Thymus (tissue), 11 donors: ENCODE measurements at regions not wholly inside any gene's neighbourhood (a gene's known extent, or its start where the extent isn't known, plus 50 kb on each side); places are given as distances from the start of the nearest gene placed in this dataset.

Experiments used
- DNase-seq, 9 donors: peaks; one replicate each; pipeline ENCODE4 v3.0.0-alpha.2; 2013; ENCODE audit warnings: low spot score in 9 of 9, low read depth in 6 of 9, missing footprints in 1 of 9
- H3K27ac ChIP-seq, 2 donors: one replicate each; pipeline ENCODE4 v1.5.1; 2013; ENCODE audit warnings: control low read depth in 1 of 2, low read depth in 1 of 2, low read length in 1 of 2, mild to moderate bottlenecking in 1 of 2, moderate library complexity in 1 of 2
- H3K27me3 ChIP-seq, 2 donors: one replicate each; pipeline ENCODE4 v1.5.1; 2013; ENCODE audit warnings: low read length in 1 of 2; ENCODE audit not compliant: control insufficient read depth in 2 of 2, insufficient read depth in 1 of 2
- H3K36me3 ChIP-seq, 2 donors: one replicate each; pipeline ENCODE4 v1.5.1; 2013; ENCODE audit warnings: low read length in 1 of 2, mild to moderate bottlenecking in 1 of 2, moderate library complexity in 1 of 2; ENCODE audit not compliant: control insufficient read depth in 2 of 2, insufficient read depth in 2 of 2
- H3K4me1 ChIP-seq, 2 donors: one replicate each; pipeline ENCODE4 v1.5.1; 2013; ENCODE audit warnings: low read length in 2 of 2; ENCODE audit not compliant: control insufficient read depth in 2 of 2, insufficient read depth in 2 of 2
- H3K4me3 ChIP-seq, 2 donors: one replicate each; pipeline ENCODE4 v1.5.1; 2013; ENCODE audit warnings: low read length in 2 of 2, control low read depth in 1 of 2, mild to moderate bottlenecking in 1 of 2
- H3K9me3 ChIP-seq, 2 donors: one replicate each; pipeline ENCODE4 v1.5.1; 2013; ENCODE audit warnings: low read length in 1 of 2, mild to moderate bottlenecking in 1 of 2; ENCODE audit not compliant: control insufficient read depth in 2 of 2, insufficient read depth in 1 of 2
- WGBS: extraction: QIAGEN DNeasy Blood & Tissue Kit; methylation state at CpG from one replicate; pipeline ENCODE4 v1.1.7; 2013; 5-methylcytosine and 5-hydroxymethylcytosine counted together
- donor health status: healthy.

DNA sequence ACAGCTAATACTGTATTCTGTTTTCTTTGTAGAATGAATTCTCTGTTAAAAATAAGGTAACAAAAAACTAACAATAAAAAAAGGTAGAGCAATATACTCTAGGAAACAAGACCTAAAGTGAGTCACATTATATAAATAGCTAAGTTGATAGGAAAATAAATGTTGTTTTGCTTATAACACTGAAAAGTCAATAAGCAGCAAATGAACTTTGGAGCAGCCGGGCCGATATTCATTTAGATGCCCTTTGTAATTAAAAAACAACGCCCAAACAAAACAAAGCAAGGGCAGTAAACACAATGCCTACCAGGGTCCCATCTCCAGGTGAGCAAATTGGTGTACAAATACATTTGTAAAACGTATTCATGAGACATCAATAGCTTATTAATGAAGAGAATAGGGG is 227.6 kb upstream of the FOXN3 start:
- DNase-seq: no peak
- Histone ChIP-seq H3K4me3 (no peak overlapping the region), H3K4me1 (peaks cover 0 to 4% of the 10 kb centered on the region in 2 donors), H3K9me3 (no peaks in the 10 kb centered on the region), H3K27me3 (no peaks in the 10 kb centered on the region), H3K27ac (no peak overlapping the region), H3K36me3 (no peaks in the 10 kb centered on the region)
- WGBS: 87% methylated on average over 4 of the region's 4 CpGs

DNA sequence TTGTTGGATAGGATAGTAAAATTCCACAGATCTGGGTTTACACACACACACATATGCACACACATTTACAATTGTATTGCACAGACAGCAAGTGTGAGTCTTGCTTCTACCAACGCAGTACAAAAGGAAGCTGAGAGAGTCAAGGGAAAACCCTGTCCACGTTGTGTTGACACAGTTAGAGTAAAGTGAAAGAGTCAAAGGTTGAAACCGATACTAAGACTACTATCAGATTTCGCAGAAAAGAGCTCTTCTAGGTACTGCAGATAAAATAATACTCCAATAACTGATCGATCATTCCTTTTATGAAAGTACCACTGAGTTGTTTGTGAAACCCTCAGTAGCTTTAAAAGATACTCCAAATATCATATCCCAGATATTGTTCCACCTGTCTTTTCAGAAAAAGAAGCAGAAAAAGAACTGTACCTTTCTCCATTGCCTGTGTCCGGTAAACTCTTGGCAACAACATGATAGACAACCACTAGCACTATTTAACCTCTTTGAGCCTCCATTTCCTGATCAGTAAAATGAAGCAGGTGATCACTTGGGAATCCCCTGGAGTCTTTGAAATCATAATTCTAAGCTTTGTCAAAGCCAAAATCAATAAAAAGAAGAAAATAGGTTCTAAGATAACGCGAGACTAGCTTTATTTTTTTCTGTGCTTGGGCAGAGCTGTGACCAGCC is 224.6 kb upstream of the FOXN3 start:
- peak in 2 of 9 donors; percentile 8 to 47 for DNase-seq
- H3K27ac ChIP-seq: peak overlapping the region in 1 of 2 donors; percentile 2
- WGBS: 84% methylated on average over 8 of the region's 8 CpGs
- no peaks in the 10 kb centered on the region for H3K9me3 ChIP-seq
- no peaks in the 10 kb centered on the region for H3K36me3 ChIP-seq
- no peaks in the 10 kb centered on the region for H3K27me3 ChIP-seq
- H3K4me1 ChIP-seq: no peaks in the 10 kb centered on the region
- no peak overlapping the region for H3K4me3 ChIP-seq

DNA sequence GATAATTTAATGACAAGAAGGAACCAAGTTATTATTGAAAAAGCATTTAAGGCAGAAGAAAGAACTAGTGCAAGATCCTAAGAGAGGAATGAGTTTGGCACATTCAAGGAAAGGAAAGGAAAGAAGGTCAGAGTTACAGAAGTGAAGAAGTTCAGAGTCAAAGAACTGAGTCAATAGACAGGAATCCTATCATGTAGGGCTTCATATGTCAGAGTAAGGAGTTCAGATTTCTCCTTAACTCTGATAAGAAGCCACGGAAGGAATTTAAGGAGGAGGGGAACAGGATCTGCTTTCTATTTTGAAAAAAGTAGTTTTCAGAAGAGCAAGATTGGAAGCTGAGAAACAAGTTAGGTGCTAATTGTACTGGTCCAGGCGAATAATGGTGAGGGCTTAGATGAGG is 223.1 kb upstream of the FOXN3 start:
- 94% methylated on average over 2 of the region's 2 CpGs for WGBS
- no peaks in the 10 kb centered on the region for H3K9me3 ChIP-seq
- H3K27me3 ChIP-seq: no peaks in the 10 kb centered on the region
- no peaks in the 10 kb centered on the region for H3K36me3 ChIP-seq
- no peak overlapping the region for H3K4me3 ChIP-seq
- no peak overlapping the region for H3K27ac ChIP-seq
- no peak for DNase-seq
- no peaks in the 10 kb centered on the region for H3K4me1 ChIP-seq

DNA sequence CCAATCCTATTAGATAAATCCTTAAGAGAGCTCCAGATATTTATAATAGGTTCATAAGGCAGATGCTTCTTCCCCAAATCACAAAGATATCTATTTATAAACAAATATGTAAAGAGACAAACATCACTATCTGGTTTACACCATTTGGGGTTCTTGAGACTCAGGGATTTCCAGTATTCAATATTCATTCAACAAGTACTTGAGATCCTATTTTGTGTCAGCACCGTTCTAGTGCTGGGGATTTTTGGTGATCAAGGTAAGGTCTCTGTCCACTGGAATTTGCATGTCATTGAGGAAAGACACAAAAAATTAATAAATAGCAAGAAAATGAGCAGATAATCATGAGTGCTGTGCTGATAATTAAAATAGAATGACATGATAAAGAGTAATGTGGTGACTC is 222.7 kb upstream of the FOXN3 start:
- H3K27ac ChIP-seq: no peak overlapping the region
- no peaks in the 10 kb centered on the region for H3K9me3 ChIP-seq
- H3K36me3 ChIP-seq: no peaks in the 10 kb centered on the region
- WGBS: 99% methylated on average over 1 of the region's 1 CpG
- no peaks in the 10 kb centered on the region for H3K27me3 ChIP-seq
- DNase-seq: no peak
- H3K4me3 ChIP-seq: no peak overlapping the region
- no peaks in the 10 kb centered on the region for H3K4me1 ChIP-seq

DNA sequence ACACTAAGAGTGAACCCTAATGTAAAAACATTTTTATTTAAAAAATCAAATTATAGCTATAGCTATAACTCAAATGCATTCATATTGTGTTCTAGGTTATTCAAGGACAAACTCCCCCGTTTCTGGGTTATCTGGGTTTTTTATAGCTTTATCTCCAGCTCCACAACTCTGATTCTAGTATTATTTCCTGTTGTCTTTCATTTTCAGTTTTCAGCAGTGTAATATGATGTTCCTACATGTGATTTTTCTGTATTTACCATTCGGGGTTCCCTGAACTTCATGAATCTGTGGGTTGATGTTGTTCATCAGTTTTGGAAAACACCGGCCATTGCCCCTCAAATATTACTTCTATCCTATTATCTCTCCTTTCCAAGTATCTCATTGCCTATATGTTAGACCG is 221.9 kb upstream of the FOXN3 start:
- DNase-seq: no peak
- Histone ChIP-seq H3K9me3 (no peaks in the 10 kb centered on the region), H3K27ac (no peak overlapping the region), H3K36me3 (no peaks in the 10 kb centered on the region), H3K4me3 (no peak overlapping the region), H3K4me1 (no peaks in the 10 kb centered on the region), H3K27me3 (no peaks in the 10 kb centered on the region)
- 83% methylated on average over 4 of the region's 4 CpGs for WGBS

DNA sequence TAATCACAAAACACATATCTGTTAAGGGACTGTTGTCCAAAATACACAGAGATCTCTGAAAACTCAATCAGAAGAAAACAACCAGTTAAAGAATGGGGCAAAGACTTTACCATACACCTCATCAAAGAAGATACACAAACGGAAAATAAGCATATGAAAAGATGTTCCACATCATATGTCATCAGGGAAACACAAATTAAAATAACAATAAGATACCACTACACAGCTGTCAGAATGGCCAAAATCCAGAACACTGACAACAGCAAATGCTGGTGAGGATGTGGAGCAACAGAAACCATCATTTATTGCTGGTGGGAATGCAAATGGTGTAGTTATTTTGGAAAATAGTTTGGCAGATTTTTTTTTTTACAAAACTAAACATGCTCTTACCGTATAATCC is 220.5 kb upstream of the FOXN3 start:
- Histone ChIP-seq H3K9me3 (no peaks in the 10 kb centered on the region), H3K27ac (no peak overlapping the region), H3K4me3 (no peak overlapping the region), H3K4me1 (no peaks in the 10 kb centered on the region), H3K27me3 (no peaks in the 10 kb centered on the region), H3K36me3 (no peaks in the 10 kb centered on the region)
- DNase-seq: no peak
- WGBS: 93% methylated on average over 2 of the region's 2 CpGs

DNA sequence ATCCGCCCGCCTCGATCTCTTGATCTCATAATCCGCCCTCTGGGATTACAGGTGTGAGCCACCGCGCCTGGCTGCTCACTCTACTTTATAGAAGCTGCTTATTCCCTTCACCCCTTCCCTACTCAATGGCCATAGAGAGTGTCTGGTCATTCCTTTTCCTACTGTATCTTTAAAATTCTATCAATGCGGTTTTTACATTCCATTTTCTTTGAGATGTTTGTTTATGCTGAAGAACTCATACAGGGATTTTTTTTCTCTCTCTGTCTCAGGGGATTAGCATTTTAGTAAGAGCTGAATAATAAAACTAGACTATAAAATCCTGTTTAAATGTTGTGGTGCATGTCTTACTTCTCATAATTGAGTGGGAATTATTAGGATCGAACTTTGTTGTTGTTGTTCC is 218.6 kb upstream of the FOXN3 start:
- DNase-seq: no peak
- no peaks in the 10 kb centered on the region for H3K4me1 ChIP-seq
- 98% methylated on average over 8 of the region's 8 CpGs for WGBS
- no peak overlapping the region for H3K27ac ChIP-seq
- no peaks in the 10 kb centered on the region for H3K9me3 ChIP-seq
- H3K36me3 ChIP-seq: no peaks in the 10 kb centered on the region
- no peaks in the 10 kb centered on the region for H3K27me3 ChIP-seq
- H3K4me3 ChIP-seq: no peak overlapping the region

DNA sequence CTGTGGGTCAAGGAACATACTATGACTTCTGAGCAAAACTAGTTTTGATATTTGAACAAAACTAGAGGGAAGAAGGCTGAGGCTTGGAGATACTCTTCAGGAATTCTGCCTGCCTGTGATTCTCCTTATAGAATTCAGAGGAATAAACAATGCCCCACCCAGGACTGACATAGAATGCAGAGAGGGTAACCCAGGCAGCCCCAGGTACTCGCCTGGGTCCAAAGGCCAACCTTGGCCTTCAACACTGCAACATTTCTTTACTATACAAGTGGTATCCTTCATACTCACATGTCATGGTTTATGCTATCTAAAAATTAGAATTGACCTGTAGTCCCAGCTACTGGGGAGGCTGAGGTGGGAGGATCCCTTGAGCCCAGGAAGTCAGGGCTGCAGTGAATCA is 217.0 kb upstream of the FOXN3 start:
- no peak for DNase-seq
- WGBS: 98% methylated on average over 1 of the region's 1 CpG
- Histone ChIP-seq H3K27me3 (no peaks in the 10 kb centered on the region), H3K27ac (no peak overlapping the region), H3K4me1 (peaks cover 0 to 6% of the 10 kb centered on the region in 2 donors), H3K4me3 (no peak overlapping the region), H3K36me3 (no peaks in the 10 kb centered on the region), H3K9me3 (no peaks in the 10 kb centered on the region)

DNA sequence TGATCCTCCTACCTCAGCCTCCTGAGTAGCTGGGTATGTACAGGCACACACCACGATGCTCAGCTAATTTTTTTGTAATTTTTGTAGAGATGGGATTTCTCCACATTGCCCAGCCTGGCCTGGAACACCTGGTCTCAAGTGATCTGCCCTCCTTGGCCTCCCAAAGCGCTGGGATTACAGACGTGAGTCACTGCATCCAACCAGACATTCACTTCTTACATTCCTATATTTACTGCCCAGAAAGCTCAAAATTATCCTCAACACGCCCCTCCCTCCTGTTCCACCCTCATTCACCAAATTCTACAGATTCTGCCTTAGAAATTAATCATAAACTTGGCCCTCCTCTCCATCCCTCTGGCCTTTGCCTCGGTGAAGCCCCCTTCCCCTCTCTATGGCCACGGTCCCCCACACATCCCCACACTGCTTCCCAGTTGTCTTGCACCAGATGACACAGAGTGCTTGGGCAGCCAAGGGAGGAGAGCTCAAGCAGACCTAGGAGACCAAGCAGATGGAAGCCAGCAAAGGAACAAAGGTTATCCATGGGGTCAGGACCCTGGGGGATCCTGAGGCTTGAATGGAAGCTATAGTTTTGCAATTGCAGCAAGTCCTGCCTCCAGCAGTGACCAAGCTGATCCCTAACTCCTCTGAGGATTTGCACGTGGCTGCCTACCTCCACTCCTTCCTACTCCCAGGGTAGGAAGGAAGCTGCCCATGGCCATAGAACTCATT is 213.2 kb upstream of the FOXN3 start:
- no peak overlapping the region for H3K4me3 ChIP-seq
- H3K9me3 ChIP-seq: peaks cover 0 to 5% of the 10 kb centered on the region in 2 donors
- DNase-seq: no peak
- H3K4me1 ChIP-seq: peaks cover 0 to 20% of the 10 kb centered on the region in 2 donors
- H3K36me3 ChIP-seq: no peaks in the 10 kb centered on the region
- no peaks in the 10 kb centered on the region for H3K27me3 ChIP-seq
- WGBS: 97% methylated on average over 7 of the region's 7 CpGs
- no peak overlapping the region for H3K27ac ChIP-seq
